B cell (primary cell): ENCODE measurements at regions not wholly inside any gene's neighbourhood (a gene's known extent, or its start where the extent isn't known, plus 50 kb on each side); places are given as distances from the start of the nearest gene placed in this dataset.

Experiments
- EZH2 ChIP-seq: IDR thresholded peaks from 2 replicates; pipeline ENCODE4 v1.6.1; 2012; ENCODE audit warnings: borderline replicate concordance, low read depth, mild to moderate bottlenecking, moderate library complexity, low read length; ENCODE audit not compliant: insufficient read depth, poor library complexity, severe bottlenecking
- TF ChIP-seq, protein P1 (sequence below): fragments of 200-600 bp; IDR thresholded peaks from one replicate; pipeline ENCODE4 v1.8.0; 2022; ENCODE audit warnings: antibody characterized with exemption, mild to moderate bottlenecking

- TF ChIP-seq, protein P1, sequence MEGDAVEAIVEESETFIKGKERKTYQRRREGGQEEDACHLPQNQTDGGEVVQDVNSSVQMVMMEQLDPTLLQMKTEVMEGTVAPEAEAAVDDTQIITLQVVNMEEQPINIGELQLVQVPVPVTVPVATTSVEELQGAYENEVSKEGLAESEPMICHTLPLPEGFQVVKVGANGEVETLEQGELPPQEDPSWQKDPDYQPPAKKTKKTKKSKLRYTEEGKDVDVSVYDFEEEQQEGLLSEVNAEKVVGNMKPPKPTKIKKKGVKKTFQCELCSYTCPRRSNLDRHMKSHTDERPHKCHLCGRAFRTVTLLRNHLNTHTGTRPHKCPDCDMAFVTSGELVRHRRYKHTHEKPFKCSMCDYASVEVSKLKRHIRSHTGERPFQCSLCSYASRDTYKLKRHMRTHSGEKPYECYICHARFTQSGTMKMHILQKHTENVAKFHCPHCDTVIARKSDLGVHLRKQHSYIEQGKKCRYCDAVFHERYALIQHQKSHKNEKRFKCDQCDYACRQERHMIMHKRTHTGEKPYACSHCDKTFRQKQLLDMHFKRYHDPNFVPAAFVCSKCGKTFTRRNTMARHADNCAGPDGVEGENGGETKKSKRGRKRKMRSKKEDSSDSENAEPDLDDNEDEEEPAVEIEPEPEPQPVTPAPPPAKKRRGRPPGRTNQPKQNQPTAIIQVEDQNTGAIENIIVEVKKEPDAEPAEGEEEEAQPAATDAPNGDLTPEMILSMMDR: no peak
- TF ChIP-seq EZH2: no peak
Measured at GRCh38 chr1:168913711-168914463, 184.9 kb upstream of the DPT start.
